Upper lobe of left lung (tissue), 6 donors: ENCODE measurements at regions not wholly inside any gene's neighbourhood (a gene's known extent, or its start where the extent isn't known, plus 50 kb on each side); places are given as distances from the start of the nearest gene placed in this dataset.

Experiments
- ATAC-seq, 2 donors: fragments of 200-7000 bp; cut with Tn5 transposase; one replicate each; pipeline ENCODE4 v1.9.1; 2022; ENCODE audit warnings: mild to moderate bottlenecking in 2 of 2, moderate library complexity in 2 of 2; ENCODE audit not compliant: low FRiP score in 2 of 2
- DNase-seq, 2 donors: peaks; one replicate each; pipeline ENCODE4 v3.0.0-alpha.2; 2019 to 2020
- H3K27ac ChIP-seq, 4 donors: fragments of 200-600 bp; sonication (generic); one replicate each; pipeline ENCODE4 v1.5.1; 2016 to 2019
- H3K27me3 ChIP-seq, 4 donors: fragments of 200-600 bp; sonication (generic); one replicate each; pipeline ENCODE4 v1.5.1; 2017 to 2019
- H3K36me3 ChIP-seq, 4 donors: fragments of 200-600 bp; sonication (generic); one replicate each; pipeline ENCODE4 v1.5.1; 2016 to 2019
- H3K4me1 ChIP-seq, 4 donors: fragments of 200-600 bp; sonication (generic); one replicate each; pipeline ENCODE4 v1.5.1; 2018 to 2019
- H3K4me3 ChIP-seq, 4 donors: fragments of 200-600 bp; sonication (generic); one replicate each; pipeline ENCODE4 v1.5.1; 2017 to 2019; ENCODE audit warnings: mild to moderate bottlenecking in 2 of 4, moderate library complexity in 1 of 4
- H3K9me3 ChIP-seq, 4 donors: fragments of 200-600 bp; sonication (generic); one replicate each; pipeline ENCODE4 v1.5.1; 2018 to 2019
- CTCF ChIP-seq, 6 experiments: fragments of 450-650 bp in 4 of 6; fragments of 200-600 bp in 2 of 6; sonication (generic) in 2 of 6; IDR thresholded peaks; one replicate each; pipeline ENCODE4 v1.5.1; 2016 to 2019; ENCODE audit warnings: antibody characterized with exemption in 6 of 6
- EP300 ChIP-seq, 4 donors: sonication (generic); formaldehyde crosslinking; IDR thresholded peaks; one replicate each; pipeline ENCODE4 v1.5.1; 2017; ENCODE audit warnings: antibody characterized with exemption in 4 of 4, control low read depth in 2 of 4
- POLR2A ChIP-seq, 4 donors: fragments of 450-650 bp; IDR thresholded peaks; one replicate each; pipeline ENCODE4 v1.5.1; 2016 to 2017; ENCODE audit warnings: antibody characterized with exemption in 4 of 4, mild to moderate bottlenecking in 2 of 4
- POLR2AphosphoS5 ChIP-seq, 2 donors: sonication (generic); formaldehyde crosslinking; IDR thresholded peaks; one replicate each; pipeline ENCODE4 v1.5.1; 2017; ENCODE audit warnings: antibody characterized with exemption in 2 of 2
- WGBS, 2 donors: methylation state at CpG; one replicate each; pipeline ENCODE4 v1.1.5; 2017 to 2018; 5-methylcytosine and 5-hydroxymethylcytosine counted together
- donor health status: DM: no; HTN: no; CAD: no; lungs with moderate emphysema.
- donor health status: DM: no; HTN: yes; CAD: no; lungs with severe emphysema.

- WGBS, 2 donors, result 75 to 80% methylated on average over 2 to 4 of the region's 4 CpGs
- H3K4me1 ChIP-seq, result no peaks in the 10 kb centered on the region
- no peak for TF ChIP-seq POLR2AphosphoS5 (IDR thresholded peaks at IDR 0.05)
- TF ChIP-seq POLR2A (IDR thresholded peaks at IDR 0.05), result no peak
- TF ChIP-seq CTCF (IDR thresholded peaks at IDR 0.05), result no peak
- no peak for TF ChIP-seq EP300 (IDR thresholded peaks at IDR 0.05)
- no peak for ATAC-seq
- H3K4me3 ChIP-seq, result no peak overlapping the region
- no peaks in the 10 kb centered on the region for H3K9me3 ChIP-seq
- no peak overlapping the region for H3K27ac ChIP-seq
- no peak for DNase-seq
- no peaks in the 10 kb centered on the region for H3K36me3 ChIP-seq
- no peaks in the 10 kb centered on the region for H3K27me3 ChIP-seq
These were observed 70.5 kb downstream of the NPY start for GRCh38 chr7:24354456-24354855.

- Histone ChIP-seq H3K9me3 (no peaks in the 10 kb centered on the region), H3K4me1 (no peaks in the 10 kb centered on the region), H3K4me3 (no peak overlapping the region), H3K36me3 (no peaks in the 10 kb centered on the region), H3K27ac (no peak overlapping the region), H3K27me3 (no peaks in the 10 kb centered on the region)
- ATAC-seq (no peak), DNase-seq (no peak)
- 83 to 86% methylated on average over 6 of the region's 6 CpGs for WGBS, 2 donors
- TF ChIP-seq CTCF (IDR thresholded peaks at IDR 0.05) (no peak), EP300 (IDR thresholded peaks at IDR 0.05) (no peak), POLR2A (IDR thresholded peaks at IDR 0.05) (no peak), POLR2AphosphoS5 (IDR thresholded peaks at IDR 0.05) (no peak)
These were observed 72.9 kb downstream of the NPY start for GRCh38 chr7:24356718-24357386.

- no peak for TF ChIP-seq POLR2A (IDR thresholded peaks at IDR 0.05)
- no peak for TF ChIP-seq POLR2AphosphoS5 (IDR thresholded peaks at IDR 0.05)
- Histone ChIP-seq H3K36me3 (no peaks in the 10 kb centered on the region), H3K4me3 (no peak overlapping the region), H3K9me3 (no peaks in the 10 kb centered on the region), H3K27ac (no peak overlapping the region), H3K27me3 (no peaks in the 10 kb centered on the region), H3K4me1 (no peaks in the 10 kb centered on the region)
- 78 to 85% methylated on average over 3 of the region's 3 CpGs for WGBS, 2 donors
- ATAC-seq (no peak), DNase-seq (no peak)
These were observed 77.0 kb downstream of the NPY start for GRCh38 chr7:24361001-24361400.

- H3K9me3 ChIP-seq, result no peaks in the 10 kb centered on the region
- H3K4me3 ChIP-seq, result no peak overlapping the region
- 63 to 86% methylated on average over 1 of the region's 1 CpG for WGBS, 2 donors
- no peaks in the 10 kb centered on the region for H3K4me1 ChIP-seq
- no peak for ATAC-seq
- no peaks in the 10 kb centered on the region for H3K36me3 ChIP-seq
- no peak for DNase-seq
- H3K27ac ChIP-seq, result no peak overlapping the region
- H3K27me3 ChIP-seq, result no peaks in the 10 kb centered on the region
- TF ChIP-seq POLR2A (IDR thresholded peaks at IDR 0.05) (no peak), CTCF (IDR thresholded peaks at IDR 0.05) (no peak), POLR2AphosphoS5 (IDR thresholded peaks at IDR 0.05) (no peak), EP300 (IDR thresholded peaks at IDR 0.05) (no peak)
These were observed 81.6 kb downstream of the NPY start for GRCh38 chr7:24365606-24366005.

DNA sequence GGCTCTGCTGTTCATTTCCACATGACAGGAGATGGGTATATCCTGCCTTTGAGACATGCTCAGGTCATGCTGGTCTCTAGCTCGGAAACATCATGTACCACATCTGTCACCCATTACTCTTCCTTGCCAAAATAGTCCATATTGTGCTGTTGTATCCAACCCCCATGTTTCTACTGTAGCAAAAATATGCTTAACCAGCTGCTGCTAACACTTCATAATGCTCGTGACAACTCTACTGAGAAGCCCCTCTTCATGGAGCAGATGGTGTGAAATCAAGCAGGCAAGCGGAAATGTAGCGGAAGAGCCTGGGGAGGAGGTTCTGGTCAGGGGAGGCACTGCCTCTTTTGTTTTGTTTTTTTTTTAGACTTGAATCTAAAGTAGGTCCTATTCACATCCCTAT lies 82.9 kb downstream of the NPY start:
- Histone ChIP-seq H3K36me3 (no peaks in the 10 kb centered on the region), H3K4me1 (no peaks in the 10 kb centered on the region), H3K4me3 (no peak overlapping the region), H3K27me3 (no peaks in the 10 kb centered on the region), H3K27ac (no peak overlapping the region), H3K9me3 (no peaks in the 10 kb centered on the region)
- WGBS, 2 donors, result 72 to 78% methylated on average over 4 of the region's 4 CpGs
- TF ChIP-seq EP300 (IDR thresholded peaks at IDR 0.05), result no peak
- no peak for TF ChIP-seq CTCF (IDR thresholded peaks at IDR 0.05)
- TF ChIP-seq POLR2A (IDR thresholded peaks at IDR 0.05), result no peak
- no peak for TF ChIP-seq POLR2AphosphoS5 (IDR thresholded peaks at IDR 0.05)
- ATAC-seq (no peak), DNase-seq (no peak)
